Choroid plexus epithelial cell (primary cell): ENCODE measurements at regions not wholly inside any gene's neighbourhood (a gene's known extent, or its start where the extent isn't known, plus 50 kb on each side); places are given as distances from the start of the nearest gene placed in this dataset.
"Not testable (repeated sequence)": the region's sequence is repeated elsewhere in the genome, so short reads cannot be mapped to it uniquely, and the experiment has no call there.

Experiments
- DNase-seq: peaks from one replicate; pipeline ENCODE4 v3.0.0-alpha.2; 2010; ENCODE audit warnings: low read depth
- H3K4me3 ChIP-seq: 2 replicates; pipeline ENCODE4 v1.5.1; 2011; ENCODE audit warnings: low read depth, mild to moderate bottlenecking, control low read depth, low read length, moderate library complexity
- CTCF ChIP-seq: conservative IDR thresholded peaks from 2 replicates; pipeline ENCODE4 v1.5.1; 2011; ENCODE audit warnings: low read depth, mild to moderate bottlenecking, control low read depth, inconsistent platforms, low read length, moderate library complexity

- no peak overlapping the region for H3K4me3 ChIP-seq
- no peak for DNase-seq
- TF ChIP-seq CTCF: no peak
Measured at GRCh38 chr7:121697731-121698316, 175.1 kb upstream of the PTPRZ1 start.

DNA sequence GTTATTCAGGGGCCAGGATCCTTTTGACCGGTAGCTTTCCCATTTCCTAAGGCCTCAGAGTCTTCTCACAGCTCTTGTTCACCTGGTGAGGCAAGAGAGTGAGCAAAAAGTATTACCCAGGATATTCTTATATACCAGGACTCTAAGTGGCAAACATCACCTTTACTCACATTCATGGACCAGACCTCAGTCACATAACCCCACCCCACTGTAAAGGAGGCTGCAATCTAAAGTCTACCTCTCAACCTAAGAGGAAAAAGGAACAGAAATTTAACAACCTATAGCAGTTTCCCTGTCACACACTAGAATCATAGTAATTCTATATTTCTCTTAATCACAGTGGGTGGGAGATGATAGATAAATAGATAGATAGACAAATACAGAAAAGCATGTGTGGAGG is 176.0 kb upstream of the PTPRZ1 start:
- no peak for DNase-seq
- H3K4me3 ChIP-seq: no peak overlapping the region
- no peak for TF ChIP-seq CTCF

- H3K4me3 ChIP-seq: no peak overlapping the region
- DNase-seq: peak; percentile 1
- TF ChIP-seq CTCF: no peak
Measured at GRCh38 chr7:121689749-121690148, 183.2 kb upstream of the PTPRZ1 start.

GRCh38 chr7:121681700-121682099 is 191.3 kb upstream of the PTPRZ1 start:
- TF ChIP-seq CTCF: no peak
- no peak overlapping the region for H3K4me3 ChIP-seq
- DNase-seq: no peak

DNA sequence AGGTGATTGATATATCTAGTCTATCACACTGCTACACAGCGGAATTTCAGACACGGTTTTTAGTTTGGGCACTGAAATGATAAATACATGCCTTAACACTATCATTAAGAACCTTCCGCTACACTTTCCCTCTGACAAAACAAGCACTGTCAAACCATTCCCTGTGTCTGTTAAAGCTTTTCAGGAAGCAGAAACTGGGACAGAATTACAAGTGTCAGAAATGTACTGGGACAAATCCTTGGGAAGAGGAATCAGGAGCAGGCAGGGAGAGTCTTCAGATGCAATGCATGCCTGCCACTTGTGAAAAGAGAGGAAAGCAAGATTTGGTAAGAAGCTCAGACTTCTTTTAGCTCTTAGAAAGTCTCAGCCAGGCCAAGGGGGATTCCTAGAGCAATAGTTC is 196.8 kb upstream of the PTPRZ1 start:
- H3K4me3 ChIP-seq: no peak overlapping the region
- DNase-seq: no peak
- TF ChIP-seq CTCF: no peak

- H3K4me3 ChIP-seq, DNase-seq: not testable (repeated sequence)
Measured at GRCh38 chr7:121674455-121674854, 198.5 kb upstream of the PTPRZ1 start.

DNA sequence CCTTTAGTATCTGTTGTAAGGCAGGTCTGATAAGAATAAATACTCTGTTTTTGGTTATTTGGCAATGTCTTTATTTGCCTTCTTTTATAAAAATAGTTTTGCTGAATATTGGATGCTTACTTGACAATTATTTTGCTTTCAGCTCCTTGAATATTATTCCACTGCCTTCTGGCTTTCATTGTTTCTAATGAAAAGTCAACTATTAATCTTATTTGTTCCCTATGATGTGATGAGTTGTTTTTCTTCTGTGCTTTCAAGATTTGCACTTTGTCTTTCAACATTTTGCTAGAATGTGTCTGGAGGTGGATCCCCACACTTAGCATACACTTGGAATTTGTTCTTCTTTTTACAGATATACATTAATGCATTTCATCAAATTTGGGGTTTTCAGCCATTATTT is 203.8 kb upstream of the PTPRZ1 start:
- no peak overlapping the region for H3K4me3 ChIP-seq
- no peak for DNase-seq
- no peak for TF ChIP-seq CTCF

GRCh38 chr7:121666306-121666705 is 206.7 kb upstream of the PTPRZ1 start:
- H3K4me3 ChIP-seq: no peak overlapping the region
- DNase-seq: no peak
- no peak for TF ChIP-seq CTCF
